Upper lobe of left lung (tissue), 4 donors: ENCODE measurements at regions not wholly inside any gene's neighbourhood (a gene's known extent, or its start where the extent isn't known, plus 50 kb on each side); places are given as distances from the start of the nearest gene placed in this dataset.

Source experiments
- EP300 ChIP-seq, 4 donors: sonication (generic); formaldehyde crosslinking; IDR thresholded peaks; one replicate each; pipeline ENCODE4 v1.5.1; 2017; ENCODE audit warnings: antibody characterized with exemption in 4 of 4, control low read depth in 2 of 4
- POLR2A ChIP-seq, 4 donors: fragments of 450-650 bp; IDR thresholded peaks; one replicate each; pipeline ENCODE4 v1.5.1; 2016 to 2017; ENCODE audit warnings: antibody characterized with exemption in 4 of 4, mild to moderate bottlenecking in 2 of 4
- POLR2AphosphoS5 ChIP-seq, 2 donors: sonication (generic); formaldehyde crosslinking; IDR thresholded peaks; one replicate each; pipeline ENCODE4 v1.5.1; 2017; ENCODE audit warnings: antibody characterized with exemption in 2 of 2
- TF ChIP-seq, protein P1 (sequence below), 6 experiments: fragments of 450-650 bp in 4 of 6; fragments of 200-600 bp in 2 of 6; sonication (generic) in 2 of 6; IDR thresholded peaks; one replicate each; pipeline ENCODE4 v1.5.1; 2016 to 2019; ENCODE audit warnings: antibody characterized with exemption in 6 of 6

DNA sequence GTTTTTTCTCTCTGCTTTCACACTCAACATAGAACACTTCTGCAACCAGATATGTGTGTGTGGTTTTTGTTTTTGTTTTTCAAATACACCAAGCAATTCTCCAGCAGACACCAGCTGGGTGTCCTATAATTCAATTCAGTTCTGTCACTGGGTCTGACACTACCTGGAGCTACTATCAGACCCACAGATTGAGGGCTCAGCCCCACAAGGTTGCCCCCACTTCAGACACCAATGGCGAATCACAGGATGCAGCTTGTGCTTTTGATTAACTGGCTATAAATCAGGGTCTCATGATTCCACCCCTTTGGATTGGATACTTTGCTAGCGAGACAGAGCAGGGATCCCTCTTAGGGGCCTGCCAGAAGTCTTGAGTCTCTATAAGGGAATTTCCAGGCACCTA is 462.2 kb upstream of the NRP1 start:
- TF ChIP-seq POLR2AphosphoS5 (IDR thresholded peaks at IDR 0.05) (no peak), POLR2A (IDR thresholded peaks at IDR 0.05) (no peak), EP300 (IDR thresholded peaks at IDR 0.05) (no peak)
- TF ChIP-seq, protein P1, sequence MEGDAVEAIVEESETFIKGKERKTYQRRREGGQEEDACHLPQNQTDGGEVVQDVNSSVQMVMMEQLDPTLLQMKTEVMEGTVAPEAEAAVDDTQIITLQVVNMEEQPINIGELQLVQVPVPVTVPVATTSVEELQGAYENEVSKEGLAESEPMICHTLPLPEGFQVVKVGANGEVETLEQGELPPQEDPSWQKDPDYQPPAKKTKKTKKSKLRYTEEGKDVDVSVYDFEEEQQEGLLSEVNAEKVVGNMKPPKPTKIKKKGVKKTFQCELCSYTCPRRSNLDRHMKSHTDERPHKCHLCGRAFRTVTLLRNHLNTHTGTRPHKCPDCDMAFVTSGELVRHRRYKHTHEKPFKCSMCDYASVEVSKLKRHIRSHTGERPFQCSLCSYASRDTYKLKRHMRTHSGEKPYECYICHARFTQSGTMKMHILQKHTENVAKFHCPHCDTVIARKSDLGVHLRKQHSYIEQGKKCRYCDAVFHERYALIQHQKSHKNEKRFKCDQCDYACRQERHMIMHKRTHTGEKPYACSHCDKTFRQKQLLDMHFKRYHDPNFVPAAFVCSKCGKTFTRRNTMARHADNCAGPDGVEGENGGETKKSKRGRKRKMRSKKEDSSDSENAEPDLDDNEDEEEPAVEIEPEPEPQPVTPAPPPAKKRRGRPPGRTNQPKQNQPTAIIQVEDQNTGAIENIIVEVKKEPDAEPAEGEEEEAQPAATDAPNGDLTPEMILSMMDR (IDR thresholded peaks at IDR 0.05): no peak
